BJ (cell line): ENCODE measurements at regions not wholly inside any gene's neighbourhood (a gene's known extent, or its start where the extent isn't known, plus 50 kb on each side); places are given as distances from the start of the nearest gene placed in this dataset.
A peak's percentile ranks its signal among the peaks of the same experiment; 100 is the strongest.
"Not testable (repeated sequence)": the region's sequence is repeated elsewhere in the genome, so short reads cannot be mapped to it uniquely, and the experiment has no call there.

Source experiments
- CTCF ChIA-PET: fragments of 350-600 bp; formaldehyde crosslinking; extraction: SDS; loops from one replicate; lab custom pipeline; 2021; ENCODE audit warnings: antibody characterized with exemption, inconsistent platforms; lab: Yijun Ruan, JAX
- POLR2A ChIA-PET: fragments of 300-600 bp; sonication (Branson Sonifier 250); formaldehyde crosslinking; extraction: SDS; loops from one replicate; lab custom pipeline; 2021; ENCODE audit warnings: antibody characterized with exemption; lab: Charles Lee
- DNase-seq: peaks from one replicate; pipeline ENCODE4 v3.0.0-alpha.2; 2011; ENCODE audit warnings: low read depth
- H3K27me3 ChIP-seq: 2 replicates; pipeline ENCODE4 v1.6.0; 2011; ENCODE audit warnings: low read length; ENCODE audit not compliant: control insufficient read depth, insufficient read depth
- H3K36me3 ChIP-seq: 2 replicates; pipeline ENCODE4 v1.5.1; 2011; ENCODE audit warnings: low read length; ENCODE audit not compliant: control insufficient read depth, insufficient read depth
- H3K4me3 ChIP-seq: 2 replicates; pipeline ENCODE4 v1.5.1; 2011; ENCODE audit warnings: low read depth, mild to moderate bottlenecking, control low read depth, low read length
- CTCF ChIP-seq: IDR thresholded peaks from 2 replicates; pipeline ENCODE4 v1.5.1; 2011; ENCODE audit warnings: low read depth, mild to moderate bottlenecking, control low read depth, inconsistent platforms, low read length, moderate library complexity; ENCODE audit not compliant: insufficient read depth

- POLR2A ChIA-PET, result no interaction called here
- TF ChIP-seq CTCF, result peak; percentile 51; the same call in 1 of the 2 replicates
- Histone ChIP-seq H3K4me3 (no peak overlapping the region), H3K27me3 (no peaks in the 10 kb centered on the region), H3K36me3 (no peaks in the 10 kb centered on the region)
- no peak for DNase-seq
- CTCF ChIA-PET, result no interaction called here
These were observed 1090.7 kb downstream of the FAT4 start for GRCh38 chr4:126405369-126405982.

GRCh38 chr4:126409746-126410145 is 1095.0 kb downstream of the FAT4 start:
- TF ChIP-seq CTCF, result no peak

GRCh38 chr4:126411047-126411446 is 1096.3 kb downstream of the FAT4 start:
- POLR2A ChIA-PET, result no interaction called here
- Histone ChIP-seq H3K4me3 (no peak overlapping the region), H3K27me3 (no peaks in the 10 kb centered on the region), H3K36me3 (no peaks in the 10 kb centered on the region)
- TF ChIP-seq CTCF, result no peak
- no peak for DNase-seq
- CTCF ChIA-PET, result no interaction called here

More at GRCh38 chr4:126409746-126410145, 1095.0 kb downstream of the FAT4 start:
- Histone ChIP-seq H3K4me3 (no peak overlapping the region), H3K36me3 (no peaks in the 10 kb centered on the region), H3K27me3 (no peaks in the 10 kb centered on the region)
- POLR2A ChIA-PET, result interaction anchor here (0.7 kb wide), 1 partner anchor 746 kb away, joined by 5 read pairs; no protein-coding TSS in a partner anchor
- CTCF ChIA-PET, result no interaction called here
- DNase-seq, result no peak

- POLR2A ChIA-PET, DNase-seq, H3K27me3 ChIP-seq, H3K36me3 ChIP-seq, H3K4me3 ChIP-seq: not testable (repeated sequence)
- CTCF ChIA-PET, result interaction anchor here (0.6 kb wide), 1 partner anchor 682 kb away, joined by 3 read pairs; no protein-coding TSS in a partner anchor
These were observed 1097.6 kb downstream of the FAT4 start for GRCh38 chr4:126412310-126412709.

- CTCF ChIA-PET, result no interaction called here
- no peak for TF ChIP-seq CTCF
- Histone ChIP-seq H3K36me3 (no peaks in the 10 kb centered on the region), H3K4me3 (no peak overlapping the region), H3K27me3 (no peaks in the 10 kb centered on the region)
- POLR2A ChIA-PET, result no interaction called here
- DNase-seq, result no peak
These were observed 1100.0 kb downstream of the FAT4 start for GRCh38 chr4:126414741-126415140.

GRCh38 chr4:126419266-126419665 is 1104.5 kb downstream of the FAT4 start:
- no peak for TF ChIP-seq CTCF
- no peak for DNase-seq
- CTCF ChIA-PET, result no interaction called here
- Histone ChIP-seq H3K4me3 (no peak overlapping the region), H3K36me3 (no peaks in the 10 kb centered on the region), H3K27me3 (no peaks in the 10 kb centered on the region)
- POLR2A ChIA-PET, result no interaction called here
